ENCODE measurements at regions not wholly inside any gene's neighbourhood (a gene's known extent, or its start where the extent isn't known, plus 50 kb on each side); places are given as distances from the start of the nearest gene placed in this dataset.

DNA sequence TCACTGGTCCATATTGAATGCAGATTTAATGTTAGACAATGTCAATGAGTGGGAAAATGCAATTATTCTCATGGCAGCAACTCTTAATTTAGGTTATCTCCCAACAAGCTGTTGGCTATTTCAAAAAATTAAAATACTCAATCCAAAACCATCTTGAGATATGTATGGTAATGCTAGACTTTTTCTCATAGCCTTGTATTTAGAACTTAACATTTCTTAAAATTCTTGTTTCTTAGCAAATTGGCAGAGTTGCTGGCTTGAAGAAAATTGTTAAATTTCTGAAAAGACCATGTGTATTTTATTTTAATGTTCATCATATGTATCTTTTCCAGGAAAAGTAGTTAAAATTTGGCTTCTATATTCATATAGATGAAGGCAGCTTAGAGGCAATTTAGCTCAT lies 1355.1 kb downstream of the PCDH9 start:
- TF ChIP-seq POLR2AphosphoS5 (IDR thresholded peaks at IDR 0.05) (no peak), CTCF (IDR thresholded peaks at IDR 0.05) (no peak)

Data from prostate gland (tissue), 2 donors.